CD4-positive, alpha-beta T cell treated with Interleukin-17A for 1 hour (primary cell): ENCODE measurements at regions not wholly inside any gene's neighbourhood (a gene's known extent, or its start where the extent isn't known, plus 50 kb on each side); places are given as distances from the start of the nearest gene placed in this dataset.
"Not testable (repeated sequence)": the region's sequence is repeated elsewhere in the genome, so short reads cannot be mapped to it uniquely, and the experiment has no call there.

Experiments
- DNase-seq: peaks from one replicate; pipeline ENCODE4 v3.0.0-alpha.2; 2020

DNA sequence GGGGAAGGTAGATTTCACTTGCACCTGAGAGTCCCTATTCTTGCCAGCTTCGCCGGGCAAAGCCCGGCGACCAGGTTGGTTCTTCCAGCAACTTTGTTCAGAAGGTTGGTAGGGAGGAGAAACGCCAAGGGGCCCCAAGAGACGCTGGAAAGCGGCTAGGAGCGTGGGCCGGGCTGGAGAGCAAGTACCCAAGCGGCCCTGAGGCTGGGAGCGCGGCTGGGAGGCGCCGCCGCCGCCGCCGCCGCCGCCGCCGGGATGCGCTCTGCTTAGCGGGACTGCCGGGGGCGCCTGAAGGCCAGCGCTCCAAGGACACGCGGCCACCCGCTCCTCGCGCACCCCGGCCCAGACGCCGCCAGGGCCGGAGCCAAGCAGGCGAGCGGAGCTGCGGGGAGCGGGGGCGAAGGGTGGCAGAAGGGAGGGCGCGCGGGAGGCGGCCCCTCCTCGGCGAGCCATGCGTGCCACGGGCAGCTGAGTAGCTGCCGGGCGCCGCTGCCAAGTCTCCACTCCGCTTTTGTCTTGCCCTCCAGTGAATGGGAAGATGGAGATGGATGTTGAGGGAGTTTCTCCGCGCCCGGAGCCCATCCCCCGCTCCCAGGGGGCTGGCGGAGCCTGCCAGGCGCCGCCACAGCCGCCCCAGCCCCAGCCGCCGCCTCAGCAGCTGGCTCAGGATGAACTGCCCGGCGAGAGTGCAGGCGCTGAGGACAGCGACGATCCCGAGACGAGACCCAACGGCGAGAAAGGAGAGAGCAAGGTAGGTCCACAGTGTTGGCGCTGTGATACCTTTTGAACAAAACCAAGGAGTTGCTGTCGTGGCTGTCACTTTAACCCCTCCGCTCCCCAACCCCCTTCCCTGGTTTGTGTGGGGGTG lies 227.4 kb upstream of the AZI2 start:
- DNase-seq, result no peak

GRCh38 chr3:28576614-28577200 lies 228.1 kb upstream of the AZI2 start:
- DNase-seq, result no peak

- DNase-seq, result no peak
Observed at GRCh38 chr3:28577941-28578500, 229.4 kb upstream of the AZI2 start.

- no peak for DNase-seq
Observed at GRCh38 chr3:28586325-28586724, 237.7 kb upstream of the AZI2 start.

DNA sequence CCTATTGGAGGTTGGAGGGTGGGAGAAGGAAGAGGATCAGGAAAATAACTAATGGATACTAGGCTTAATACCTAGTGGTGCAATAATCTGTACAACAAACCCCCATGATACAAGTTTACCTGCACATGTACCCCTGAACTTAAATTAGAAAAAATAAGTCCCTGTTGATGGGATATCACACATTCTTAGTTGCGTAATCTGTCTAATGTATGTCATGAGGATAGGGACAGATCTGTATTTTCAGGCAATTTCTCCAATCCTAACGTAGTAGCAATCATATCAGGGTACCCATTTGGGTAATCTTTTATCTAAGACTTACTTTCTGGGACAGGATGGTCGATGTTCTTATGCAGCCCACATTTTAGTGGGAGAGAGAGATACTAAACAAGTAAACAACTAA lies 239.1 kb upstream of the AZI2 start:
- DNase-seq, result no peak

- DNase-seq, result no peak
Observed at GRCh38 chr3:28590216-28590615, 241.6 kb upstream of the AZI2 start.

DNA sequence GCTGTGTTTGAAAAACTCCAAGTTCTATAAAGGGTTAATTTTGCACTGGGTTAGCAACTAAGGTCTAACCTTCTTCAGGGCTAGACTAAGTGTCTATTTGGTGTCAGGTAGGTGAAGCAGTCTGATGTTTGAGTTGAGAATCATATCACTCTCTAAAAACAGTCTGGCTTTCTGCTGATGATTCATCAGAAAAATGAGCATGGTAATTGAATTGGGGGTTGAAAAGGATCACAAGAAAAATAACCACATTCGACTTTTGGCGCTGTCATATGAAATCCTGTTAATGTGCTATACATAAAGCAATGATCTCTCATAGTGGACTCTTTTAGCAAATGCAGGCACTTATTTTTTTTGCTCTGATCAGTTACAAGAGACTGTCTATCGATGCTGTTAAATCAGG lies 242.2 kb upstream of the AZI2 start:
- no peak for DNase-seq

DNA sequence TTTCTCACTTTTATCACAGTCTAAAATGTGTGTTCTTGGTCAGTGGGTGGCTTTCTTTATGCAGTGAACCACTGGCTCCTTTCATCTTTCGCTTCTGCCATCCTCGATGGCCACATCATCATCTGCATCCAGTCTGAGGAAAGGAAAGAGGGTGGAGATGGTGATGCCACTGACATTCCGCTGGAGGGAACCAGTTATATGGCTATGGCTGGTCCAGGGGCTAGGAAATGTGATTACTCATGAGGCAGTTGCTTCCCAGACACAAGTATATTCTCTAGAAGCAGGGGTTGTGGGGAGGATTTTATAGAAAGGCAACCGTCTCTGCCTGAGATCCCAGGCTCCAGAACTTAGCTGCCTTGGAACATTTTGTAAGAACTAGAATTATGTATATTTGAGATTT lies 246.7 kb upstream of the AZI2 start:
- DNase-seq, result no peak

- no peak for DNase-seq
Observed at GRCh38 chr3:28597452-28597851, 248.8 kb upstream of the AZI2 start.

DNA sequence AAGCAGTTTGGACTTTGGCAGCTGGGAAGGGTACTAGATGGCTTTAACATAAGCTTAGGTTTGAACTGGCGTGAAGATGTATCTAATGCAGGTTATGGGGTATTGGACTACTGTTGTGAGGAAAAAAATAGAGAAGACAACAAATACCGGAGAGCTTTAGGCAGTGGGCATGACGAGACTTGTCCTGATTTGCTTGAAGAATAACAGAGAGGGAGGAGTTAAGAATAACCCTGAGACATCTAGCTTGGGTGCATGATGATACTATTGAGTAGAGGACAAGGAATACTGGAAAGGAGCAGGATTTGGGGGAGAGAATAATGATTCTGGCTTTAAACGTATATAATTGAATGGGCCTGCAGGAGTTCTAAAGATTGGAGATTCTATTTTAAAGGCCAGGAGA lies 249.5 kb upstream of the AZI2 start:
- DNase-seq, result no peak

DNA sequence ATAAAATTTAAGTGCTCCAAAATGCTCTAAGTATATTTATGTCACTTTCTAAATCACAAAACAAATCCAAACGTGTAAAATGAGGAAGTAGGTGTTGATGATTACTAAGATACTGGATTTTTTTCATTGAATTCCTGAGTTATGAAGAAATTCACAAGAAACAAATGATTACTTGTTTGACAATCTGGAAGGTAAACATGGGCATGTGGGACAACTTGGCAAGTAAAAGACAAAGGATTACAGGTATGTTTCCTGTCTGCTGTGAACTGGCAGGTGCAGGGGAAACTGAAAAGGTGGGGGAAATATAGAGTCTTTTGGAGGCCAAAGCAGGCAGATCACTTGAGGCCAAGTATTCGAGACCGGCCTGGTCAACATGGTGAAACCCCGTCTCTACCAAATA lies 252.7 kb upstream of the AZI2 start:
- DNase-seq, result no peak

- no peak for DNase-seq
Observed at GRCh38 chr3:28606283-28606682, 257.7 kb upstream of the AZI2 start.

- DNase-seq, result no peak
Observed at GRCh38 chr3:28612232-28612631, 263.6 kb upstream of the AZI2 start.

DNA sequence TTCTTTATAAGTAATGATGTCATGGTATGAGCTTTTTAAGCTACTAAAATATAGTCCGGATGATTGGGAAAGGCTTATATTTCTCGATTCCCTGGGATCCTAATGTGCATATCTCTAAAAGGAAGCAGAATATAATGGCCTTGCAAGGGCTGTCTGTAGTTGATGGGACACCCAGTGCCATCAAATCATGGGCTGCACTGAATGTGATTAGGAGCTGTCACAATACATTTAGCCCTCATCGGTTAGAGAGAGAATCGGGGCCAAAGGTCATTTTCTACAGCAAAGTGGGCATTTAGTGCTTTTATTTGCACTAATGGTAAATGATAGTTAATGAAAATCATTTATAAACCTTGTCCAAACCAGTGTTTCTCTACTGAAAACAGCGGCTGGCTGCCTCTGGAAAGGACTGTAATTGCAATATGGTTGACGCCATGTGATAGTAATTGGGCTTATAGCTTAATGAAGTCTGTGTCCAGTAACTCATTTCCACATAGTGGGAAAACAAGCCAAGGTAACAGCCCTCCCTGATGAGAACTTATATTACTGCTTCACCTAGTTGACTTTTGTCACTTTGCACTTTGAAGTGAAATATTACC lies 265.0 kb upstream of the AZI2 start:
- DNase-seq, result no peak

- DNase-seq, result no peak
Observed at GRCh38 chr3:28615071-28615470, 266.4 kb upstream of the AZI2 start.

DNA sequence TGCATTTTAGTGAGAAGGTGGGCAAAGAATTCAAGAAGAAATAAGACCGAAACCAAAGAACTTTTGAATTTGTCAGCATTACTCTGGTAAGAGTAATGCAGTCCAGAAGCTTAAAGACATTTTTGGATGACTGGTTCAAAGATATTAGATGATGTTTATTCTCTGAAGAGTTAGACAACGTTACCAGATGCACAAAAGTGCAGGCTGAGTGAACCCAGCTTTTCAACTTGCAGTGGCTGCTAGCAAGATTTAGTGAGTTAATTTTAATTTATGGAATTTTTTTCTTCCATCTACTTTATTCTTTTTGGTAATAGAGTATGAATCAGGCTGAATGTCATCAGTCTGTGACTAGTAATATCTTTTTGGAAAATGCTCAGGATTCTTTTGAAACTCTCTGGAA lies 267.3 kb upstream of the AZI2 start:
- no peak for DNase-seq

DNA sequence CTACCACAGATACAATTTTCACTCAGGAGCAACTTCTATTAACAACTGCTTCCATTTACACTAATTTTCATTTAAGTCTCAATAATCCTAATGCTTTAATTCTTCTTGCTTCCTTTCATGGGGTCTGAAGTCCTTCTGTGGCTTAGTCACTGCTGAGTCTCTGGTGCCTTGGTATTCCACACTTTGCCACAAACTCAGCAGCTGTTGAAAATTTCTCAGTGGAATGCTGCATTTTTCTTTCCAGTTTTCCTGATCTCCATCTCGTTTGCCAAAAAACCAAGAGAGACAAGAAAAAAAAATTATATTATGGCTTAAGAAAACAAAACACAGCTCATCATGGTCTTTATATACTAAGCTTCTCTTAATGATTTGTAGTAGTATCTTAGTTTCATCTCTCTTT lies 269.2 kb upstream of the AZI2 start:
- no peak for DNase-seq

GRCh38 chr3:28623106-28623505 lies 274.5 kb upstream of the AZI2 start:
- DNase-seq, result no peak

- no peak for DNase-seq
Observed at GRCh38 chr3:28624084-28624483, 275.5 kb upstream of the AZI2 start.

- not testable (repeated sequence) for DNase-seq
Observed at GRCh38 chr3:28627843-28628242, 279.2 kb upstream of the AZI2 start.

DNA sequence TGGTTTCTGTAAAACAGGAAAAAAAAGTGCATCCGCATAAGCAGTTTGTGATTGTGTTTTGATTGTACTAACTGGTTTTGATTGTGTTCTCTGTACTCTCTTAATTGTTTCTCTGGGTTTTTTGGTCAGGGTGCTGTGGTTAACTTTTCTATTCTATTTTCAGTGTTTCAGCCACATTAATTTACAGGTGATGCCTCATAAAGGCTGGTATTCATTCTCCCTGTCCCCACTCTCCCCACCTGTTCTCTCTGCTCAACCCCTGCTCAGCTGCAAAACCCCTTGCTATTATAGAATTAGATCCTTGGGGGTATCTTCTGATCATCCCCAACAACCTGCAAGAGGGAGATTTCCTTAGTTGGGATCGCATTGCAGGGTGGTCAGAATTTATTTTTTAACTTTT lies 285.4 kb upstream of the AZI2 start:
- DNase-seq, result no peak

DNA sequence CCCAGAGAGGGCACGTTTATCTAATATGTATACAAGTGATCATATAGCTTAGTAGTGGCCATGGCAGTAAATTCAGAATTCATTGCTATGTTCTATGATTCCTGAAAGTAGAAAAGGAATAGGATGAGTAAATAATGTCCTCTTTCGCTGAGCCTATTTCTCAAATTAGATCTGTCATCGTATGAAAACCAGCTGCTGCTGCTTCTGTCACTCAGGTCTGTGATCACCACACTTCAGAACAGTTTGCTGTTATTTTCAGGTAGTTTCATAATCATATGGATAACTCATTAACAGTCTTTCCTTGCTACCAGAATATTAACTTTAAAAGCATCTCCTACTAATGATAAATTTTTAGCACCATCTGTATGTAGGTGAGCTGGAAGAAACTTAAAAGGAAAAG lies 289.1 kb upstream of the AZI2 start:
- no peak for DNase-seq

DNA sequence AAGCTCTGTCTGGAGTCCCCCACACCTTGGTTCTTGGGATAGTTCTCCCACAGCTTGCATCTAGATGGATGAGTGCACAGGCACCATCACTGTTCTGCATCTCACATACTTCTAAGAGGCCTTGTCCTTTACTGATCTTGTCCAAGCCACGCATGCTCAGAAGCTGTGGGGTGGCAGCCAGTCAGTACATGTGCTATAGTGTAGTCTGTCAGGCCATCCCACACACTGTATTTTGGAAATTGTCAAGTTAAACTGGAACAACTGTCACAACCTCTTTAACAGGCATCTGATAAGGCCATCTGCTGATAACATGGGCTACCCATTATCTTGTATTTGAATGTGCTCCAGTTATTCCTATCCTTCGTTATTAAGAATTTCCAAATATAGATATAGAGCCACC lies 296.5 kb upstream of the AZI2 start:
- DNase-seq, result no peak

- DNase-seq, result no peak
Observed at GRCh38 chr3:28646435-28646834, 297.8 kb upstream of the AZI2 start.
